ENCODE measurements at regions not wholly inside any gene's neighbourhood (a gene's known extent, or its start where the extent isn't known, plus 50 kb on each side); places are given as distances from the start of the nearest gene placed in this dataset.

- TF ChIP-seq CTCF (IDR thresholded peaks at IDR 0.05) = no peak
- no peak for TF ChIP-seq ZFX (IDR thresholded peaks at IDR 0.05; ENCODE audit: borderline replicate concordance)
Measured at GRCh38 chr22:47629273-47629711, 866.8 kb downstream of the TBC1D22A start.
